RWPE2 (cell line): ENCODE measurements at regions not wholly inside any gene's neighbourhood (a gene's known extent, or its start where the extent isn't known, plus 50 kb on each side); places are given as distances from the start of the nearest gene placed in this dataset.
A peak's percentile ranks its signal among the peaks of the same experiment; 100 is the strongest.

Experiments
- ATAC-seq: fragments of 200-7000 bp; cut with Tn5 transposase; 3 replicates; pipeline ENCODE4 v1.9.1; 2021; ENCODE audit warnings: low read depth
- DNase-seq: peaks from one replicate; pipeline ENCODE4 v3.0.0-alpha.2; 2020; ENCODE audit warnings: low spot score
- H3K27ac ChIP-seq: fragments of 450-650 bp; 2 replicates; pipeline ENCODE4 v1.5.1; 2017; ENCODE audit warnings: mild to moderate bottlenecking; ENCODE audit not compliant: poor library complexity, severe bottlenecking
- H3K27me3 ChIP-seq: fragments of 250-450 bp; sonication (Bioruptor Pico); 2 replicates; pipeline ENCODE4 v1.5.1; 2021; ENCODE audit warnings: mild to moderate bottlenecking, moderate library complexity; ENCODE audit not compliant: insufficient read depth, poor library complexity, severe bottlenecking
- H3K36me3 ChIP-seq: fragments of 250-450 bp; sonication (Bioruptor Pico); 2 replicates; pipeline ENCODE4 v1.5.1; 2020; ENCODE audit warnings: low read depth, mild to moderate bottlenecking, moderate library complexity
- H3K4me1 ChIP-seq: fragments of 250-450 bp; sonication (Bioruptor Pico); 2 replicates; pipeline ENCODE4 v1.5.1; 2021; ENCODE audit warnings: mild to moderate bottlenecking, moderate library complexity; ENCODE audit not compliant: insufficient read depth, poor library complexity, severe bottlenecking
- H3K4me3 ChIP-seq: fragments of 250-450 bp; sonication (Bioruptor Pico); 2 replicates; pipeline ENCODE4 v1.5.1; 2021; ENCODE audit warnings: mild to moderate bottlenecking, moderate library complexity; ENCODE audit not compliant: severe bottlenecking
- H3K9me3 ChIP-seq: fragments of 250-450 bp; sonication (Bioruptor Pico); 2 replicates; pipeline ENCODE4 v1.5.1; 2021; ENCODE audit warnings: mild to moderate bottlenecking, moderate library complexity; ENCODE audit not compliant: severe bottlenecking
- TF ChIP-seq, protein P1 (sequence below): fragments of 450-650 bp; IDR thresholded peaks from one replicate; pipeline ENCODE4 v1.5.1; 2017; ENCODE audit warnings: mild to moderate bottlenecking, moderate library complexity; ENCODE audit not compliant: poor library complexity, severe bottlenecking

DNA sequence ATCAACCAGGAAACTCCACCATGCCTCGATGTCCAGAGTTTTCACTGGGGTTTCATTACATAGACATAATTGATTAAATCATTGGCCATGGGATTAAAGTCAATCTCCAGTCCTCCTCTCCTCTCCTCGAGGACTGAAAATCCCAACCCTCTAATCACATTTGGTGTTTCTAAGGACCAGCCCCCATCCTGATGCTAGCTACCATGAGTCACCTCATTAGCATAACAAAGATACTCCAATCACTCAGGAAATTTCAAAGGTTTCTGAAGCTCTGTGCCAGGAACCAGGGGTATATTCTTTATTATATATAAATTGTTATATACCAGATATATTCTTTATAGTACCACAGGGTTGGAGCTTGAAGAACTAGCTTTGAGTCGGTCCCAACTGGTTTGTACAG is 177.5 kb upstream of the PRNP start:
- peaks cover 48% of the 10 kb centered on the region for H3K4me1 ChIP-seq
- no peaks in the 10 kb centered on the region for H3K9me3 ChIP-seq
- DNase-seq (no peak), ATAC-seq (peak; percentile 17; the same call in 1 of the 3 replicates)
- TF ChIP-seq, protein P1, sequence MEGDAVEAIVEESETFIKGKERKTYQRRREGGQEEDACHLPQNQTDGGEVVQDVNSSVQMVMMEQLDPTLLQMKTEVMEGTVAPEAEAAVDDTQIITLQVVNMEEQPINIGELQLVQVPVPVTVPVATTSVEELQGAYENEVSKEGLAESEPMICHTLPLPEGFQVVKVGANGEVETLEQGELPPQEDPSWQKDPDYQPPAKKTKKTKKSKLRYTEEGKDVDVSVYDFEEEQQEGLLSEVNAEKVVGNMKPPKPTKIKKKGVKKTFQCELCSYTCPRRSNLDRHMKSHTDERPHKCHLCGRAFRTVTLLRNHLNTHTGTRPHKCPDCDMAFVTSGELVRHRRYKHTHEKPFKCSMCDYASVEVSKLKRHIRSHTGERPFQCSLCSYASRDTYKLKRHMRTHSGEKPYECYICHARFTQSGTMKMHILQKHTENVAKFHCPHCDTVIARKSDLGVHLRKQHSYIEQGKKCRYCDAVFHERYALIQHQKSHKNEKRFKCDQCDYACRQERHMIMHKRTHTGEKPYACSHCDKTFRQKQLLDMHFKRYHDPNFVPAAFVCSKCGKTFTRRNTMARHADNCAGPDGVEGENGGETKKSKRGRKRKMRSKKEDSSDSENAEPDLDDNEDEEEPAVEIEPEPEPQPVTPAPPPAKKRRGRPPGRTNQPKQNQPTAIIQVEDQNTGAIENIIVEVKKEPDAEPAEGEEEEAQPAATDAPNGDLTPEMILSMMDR, result no peak
- peak overlapping the region; percentile 99 for H3K27ac ChIP-seq
- H3K27me3 ChIP-seq, result no peaks in the 10 kb centered on the region
- no peaks in the 10 kb centered on the region for H3K36me3 ChIP-seq
- H3K4me3 ChIP-seq, result no peak overlapping the region

DNA sequence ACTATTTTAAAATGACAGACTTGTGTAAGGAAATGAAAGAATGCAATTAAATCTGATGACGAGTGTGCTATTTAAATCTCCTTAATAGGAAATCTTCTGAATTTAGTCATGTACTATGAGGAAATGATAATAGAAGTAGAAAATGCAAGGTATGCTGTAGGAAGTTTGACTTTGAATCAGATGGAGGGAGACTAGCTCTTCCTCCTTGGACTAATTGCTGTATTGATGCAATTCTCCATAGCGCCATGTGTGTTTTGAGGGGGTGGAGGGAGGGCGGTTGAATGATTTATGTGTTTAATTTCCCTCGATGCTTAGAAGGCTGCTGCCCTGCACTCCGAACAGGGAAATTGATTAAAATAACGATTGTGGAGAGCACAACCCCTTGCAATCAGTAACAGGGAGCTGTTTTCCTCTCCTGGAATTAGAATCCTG is 179.0 kb upstream of the PRNP start:
- TF ChIP-seq, protein P1, result no peak
- no peaks in the 10 kb centered on the region for H3K27me3 ChIP-seq
- no peak for DNase-seq
- H3K27ac ChIP-seq, result peak overlapping the region; percentile 99
- peaks cover 36% of the 10 kb centered on the region for H3K4me1 ChIP-seq
- H3K9me3 ChIP-seq, result no peaks in the 10 kb centered on the region
- peak; percentile 94 for ATAC-seq
- H3K4me3 ChIP-seq, result no peak overlapping the region
- no peaks in the 10 kb centered on the region for H3K36me3 ChIP-seq

DNA sequence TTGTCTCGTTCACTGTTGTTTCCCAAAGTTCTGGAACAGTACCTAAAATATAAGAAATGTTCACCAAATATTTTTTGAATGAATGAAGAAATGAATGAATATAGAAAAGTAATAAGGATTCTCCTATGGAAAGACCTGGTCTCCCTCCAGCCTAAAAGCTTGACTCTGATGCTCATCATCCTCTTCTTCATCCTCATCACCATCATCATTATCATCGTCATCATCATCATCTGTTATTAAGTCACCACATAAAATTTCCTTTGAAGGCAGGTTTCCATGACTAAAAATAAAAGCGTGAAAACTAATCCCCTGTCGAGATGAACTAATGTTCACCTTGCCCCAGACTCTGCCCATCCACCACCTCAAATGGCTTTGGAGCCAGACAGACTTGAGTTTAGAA is 181.4 kb upstream of the PRNP start:
- TF ChIP-seq, protein P1, result no peak
- ATAC-seq, result no peak

DNA sequence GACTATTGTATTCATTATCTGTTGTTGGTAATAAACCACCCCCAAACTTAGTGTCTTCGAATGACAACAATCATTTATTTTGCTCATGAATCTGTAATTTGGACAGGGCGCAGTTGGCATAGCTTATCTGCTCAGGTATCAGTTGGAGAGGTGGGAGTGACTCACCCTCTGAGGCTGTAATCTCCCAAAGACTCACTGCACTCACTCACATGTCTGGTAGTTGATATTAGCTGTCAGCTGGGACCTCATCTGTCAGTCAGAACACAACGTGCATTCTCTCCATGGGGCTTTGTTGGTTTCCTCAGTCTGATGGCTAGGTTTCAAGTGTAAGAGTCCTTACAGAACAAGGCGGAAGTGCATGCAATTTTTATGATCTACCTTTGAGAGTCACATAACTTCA is 183.5 kb upstream of the PRNP start:
- DNase-seq (no peak), ATAC-seq (peak; percentile 68)
- Histone ChIP-seq H3K27ac (peak overlapping the region; percentile 10), H3K4me1 (peaks cover 15% of the 10 kb centered on the region), H3K36me3 (no peaks in the 10 kb centered on the region), H3K27me3 (no peaks in the 10 kb centered on the region), H3K9me3 (no peaks in the 10 kb centered on the region), H3K4me3 (no peak overlapping the region)
- TF ChIP-seq, protein P1, result no peak

More for the DNA sequence above, 181.4 kb upstream of the PRNP start:
- no peak overlapping the region for H3K4me3 ChIP-seq
- no peaks in the 10 kb centered on the region for H3K36me3 ChIP-seq
- no peaks in the 10 kb centered on the region for H3K27me3 ChIP-seq
- H3K9me3 ChIP-seq, result no peaks in the 10 kb centered on the region
- peaks cover 30% of the 10 kb centered on the region for H3K4me1 ChIP-seq
- no peak overlapping the region for H3K27ac ChIP-seq
- no peak for DNase-seq

DNA sequence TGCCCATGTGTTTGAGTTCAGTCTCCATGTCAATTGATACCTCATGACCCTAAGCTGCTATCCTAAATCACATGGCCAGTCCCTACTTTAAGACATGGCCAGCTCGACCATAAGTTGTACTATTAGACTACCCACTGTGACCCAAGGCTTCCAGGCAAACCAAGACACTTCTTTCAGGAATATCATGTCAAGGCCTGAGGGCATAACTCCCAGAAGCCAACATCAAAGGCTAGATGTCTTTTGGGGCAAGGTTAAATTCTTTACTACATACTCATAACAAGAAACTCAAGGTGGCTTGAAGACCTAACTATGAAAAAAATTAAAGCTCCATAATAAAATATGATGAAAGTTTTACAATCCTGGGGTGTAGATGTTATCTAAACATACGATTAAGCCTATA is 192.9 kb upstream of the PRNP start:
- peaks cover 18% of the 10 kb centered on the region for H3K4me1 ChIP-seq
- TF ChIP-seq, protein P1, result no peak
- no peak overlapping the region for H3K4me3 ChIP-seq
- ATAC-seq (no peak), DNase-seq (no peak)
- no peaks in the 10 kb centered on the region for H3K27me3 ChIP-seq
- no peaks in the 10 kb centered on the region for H3K9me3 ChIP-seq
- no peaks in the 10 kb centered on the region for H3K36me3 ChIP-seq
- H3K27ac ChIP-seq, result no peak overlapping the region
